Keratinocyte (primary cell): ENCODE measurements at regions not wholly inside any gene's neighbourhood (a gene's known extent, or its start where the extent isn't known, plus 50 kb on each side); places are given as distances from the start of the nearest gene placed in this dataset.

Experiments
- DNase-seq: peaks from one replicate; pipeline ENCODE4 v3.0.0-alpha.2; 2011; ENCODE audit warnings: low read depth, missing footprints, low spot score
- FAIRE-seq: peaks from 2 replicates; lab custom pipeline; 2011; peaks lifted over from hg19 to GRCh38; lab: Jason Lieb, UNC
- H2AFZ ChIP-seq: 2 replicates; pipeline ENCODE4 v1.6.0; 2012; ENCODE audit warnings: low read length, control low read depth, inconsistent platforms; ENCODE audit not compliant: control insufficient read depth
- H3K27ac ChIP-seq: 2 replicates; pipeline ENCODE4 v1.5.1; 2011; ENCODE audit warnings: low read length; ENCODE audit not compliant: control insufficient read depth, insufficient read depth
- H3K27me3 ChIP-seq: 3 replicates; pipeline ENCODE4 v1.6.0; 2011; ENCODE audit warnings: low read length; ENCODE audit not compliant: control insufficient read depth, insufficient read depth; ENCODE audit errors: extremely low read depth
- H3K36me3 ChIP-seq, 2 experiments: 2 replicates in 1 of 2; 3 replicates in 1 of 2; pipeline ENCODE4 v1.5.1; 2011; ENCODE audit warnings: low read length in 2 of 2, mild to moderate bottlenecking in 1 of 2; ENCODE audit not compliant: control insufficient read depth in 2 of 2, insufficient read depth in 2 of 2; ENCODE audit errors: extremely low read depth in 1 of 2
- H3K4me1 ChIP-seq: 3 replicates; pipeline ENCODE4 v1.5.1; 2011; ENCODE audit warnings: low read length; ENCODE audit not compliant: control insufficient read depth, insufficient read depth; ENCODE audit errors: extremely low read depth
- H3K4me2 ChIP-seq: 3 replicates; pipeline ENCODE4 v1.6.0; 2011; ENCODE audit warnings: low read depth, low read length; ENCODE audit not compliant: control insufficient read depth, insufficient read depth; ENCODE audit errors: extremely low read depth
- H3K4me3 ChIP-seq, 3 experiments: fragments of 200-600 bp in 1 of 3; sonication (generic) in 1 of 3; 2 replicates in 2 of 3; 3 replicates in 1 of 3; pipeline ENCODE4 v1.5.1; 2011 to 2016; ENCODE audit warnings: low read length in 3 of 3, mild to moderate bottlenecking in 3 of 3, control low read depth in 2 of 3, inconsistent platforms in 1 of 3, low read depth in 1 of 3, mixed read lengths in 1 of 3, mixed run types in 1 of 3, moderate library complexity in 1 of 3; ENCODE audit not compliant: control insufficient read depth in 2 of 3, insufficient read depth in 2 of 3; ENCODE audit errors: extremely low read depth in 1 of 3
- H3K79me2 ChIP-seq: 2 replicates; pipeline ENCODE4 v1.6.0; 2012; ENCODE audit warnings: low read length; ENCODE audit not compliant: control insufficient read depth, insufficient read depth
- H3K9ac ChIP-seq: 3 replicates; pipeline ENCODE4 v1.6.0; 2011; ENCODE audit warnings: low read length; ENCODE audit not compliant: control insufficient read depth, insufficient read depth; ENCODE audit errors: extremely low read depth
- H3K9me1 ChIP-seq: 3 replicates; pipeline ENCODE4 v1.6.0; 2011; ENCODE audit warnings: low read length; ENCODE audit not compliant: control insufficient read depth, insufficient read depth; ENCODE audit errors: extremely low read depth
- H3K9me3 ChIP-seq: 2 replicates; pipeline ENCODE4 v1.5.1; 2012; ENCODE audit warnings: low read depth, low read length; ENCODE audit not compliant: control insufficient read depth
- H4K20me1 ChIP-seq: 3 replicates; pipeline ENCODE4 v1.6.0; 2011; ENCODE audit warnings: low read length; ENCODE audit not compliant: control insufficient read depth, insufficient read depth; ENCODE audit errors: extremely low read depth
- EZH2 ChIP-seq: IDR thresholded peaks from one replicate; pipeline ENCODE4 v1.6.1; 2012; ENCODE audit warnings: inconsistent platforms, mild to moderate bottlenecking, low read length, moderate library complexity
- dilution Hi-C: fragments of 300-500 bp; cut with MboI; formaldehyde crosslinking; loops from one replicate; pipeline ENCODE4 v1.7.0; 2020; ENCODE audit warnings: low sequenced_read_pairs; ENCODE audit not compliant: extremely low pct_ligation_motif_present
- TF ChIP-seq, protein P1 (sequence below), 3 experiments: IDR thresholded peaks in 1 of 3; conservative IDR thresholded peaks in 1 of 3; optimal IDR thresholded peaks in 1 of 3; 2 replicates in 2 of 3; 3 replicates in 1 of 3; pipeline versions ENCODE3 to v1.5.1; 2011; ENCODE audit warnings: low read length in 3 of 3, mild to moderate bottlenecking in 3 of 3, moderate library complexity in 2 of 3, control low read depth in 1 of 3, inconsistent platforms in 1 of 3; ENCODE audit not compliant: insufficient read depth in 2 of 3; ENCODE audit errors: extremely low read depth in 1 of 3

DNA sequence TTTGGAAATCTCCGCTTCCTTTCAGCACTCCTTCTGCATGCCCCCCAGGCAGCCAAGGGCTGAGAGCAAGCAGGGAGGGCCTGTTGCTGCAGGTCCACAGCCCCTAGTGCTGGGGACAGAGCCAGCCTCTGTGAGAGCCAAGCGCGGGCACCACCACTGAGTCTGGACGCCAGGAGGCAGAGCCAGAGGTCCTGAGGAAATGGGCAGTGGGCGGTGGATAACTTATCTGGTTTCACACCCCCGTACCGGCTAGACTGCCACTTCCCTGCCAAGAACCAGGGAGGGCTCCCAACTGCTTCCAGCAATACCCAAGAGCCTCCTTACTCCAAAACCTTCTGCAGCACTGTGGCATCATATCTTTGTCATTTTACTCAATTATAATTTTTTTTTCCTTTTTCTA, 141.6 kb upstream of the IGF1R start:
- dilution Hi-C loops: no loop called here
- Histone ChIP-seq H3K9me3 (no peaks in the 10 kb centered on the region), H3K4me1 (no peaks in the 10 kb centered on the region), H3K79me2 (no peaks in the 10 kb centered on the region), H3K36me3 (no peaks in the 10 kb centered on the region), H2AFZ (no peak overlapping the region), H3K9ac (no peak overlapping the region), H3K27ac (no peak overlapping the region), H3K4me3 (no peak overlapping the region), H3K4me2 (no peak overlapping the region), H3K27me3 (peaks cover 25% of the 10 kb centered on the region), H4K20me1 (no peaks in the 10 kb centered on the region), H3K9me1 (no peaks in the 10 kb centered on the region)
- no peak for FAIRE-seq
- no peak for TF ChIP-seq EZH2
- TF ChIP-seq, protein P1, sequence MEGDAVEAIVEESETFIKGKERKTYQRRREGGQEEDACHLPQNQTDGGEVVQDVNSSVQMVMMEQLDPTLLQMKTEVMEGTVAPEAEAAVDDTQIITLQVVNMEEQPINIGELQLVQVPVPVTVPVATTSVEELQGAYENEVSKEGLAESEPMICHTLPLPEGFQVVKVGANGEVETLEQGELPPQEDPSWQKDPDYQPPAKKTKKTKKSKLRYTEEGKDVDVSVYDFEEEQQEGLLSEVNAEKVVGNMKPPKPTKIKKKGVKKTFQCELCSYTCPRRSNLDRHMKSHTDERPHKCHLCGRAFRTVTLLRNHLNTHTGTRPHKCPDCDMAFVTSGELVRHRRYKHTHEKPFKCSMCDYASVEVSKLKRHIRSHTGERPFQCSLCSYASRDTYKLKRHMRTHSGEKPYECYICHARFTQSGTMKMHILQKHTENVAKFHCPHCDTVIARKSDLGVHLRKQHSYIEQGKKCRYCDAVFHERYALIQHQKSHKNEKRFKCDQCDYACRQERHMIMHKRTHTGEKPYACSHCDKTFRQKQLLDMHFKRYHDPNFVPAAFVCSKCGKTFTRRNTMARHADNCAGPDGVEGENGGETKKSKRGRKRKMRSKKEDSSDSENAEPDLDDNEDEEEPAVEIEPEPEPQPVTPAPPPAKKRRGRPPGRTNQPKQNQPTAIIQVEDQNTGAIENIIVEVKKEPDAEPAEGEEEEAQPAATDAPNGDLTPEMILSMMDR (optimal IDR thresholded peaks at IDR 0.05 in 1 of 3, IDR thresholded peaks at IDR 0.05 in 1 of 3, conservative IDR thresholded peaks at IDR 0.05 in 1 of 3; ENCODE audit: extremely low read depth in 1 of 3, insufficient read depth in 2 of 3, low read length in 3 of 3): no peak
- no peak for DNase-seq

DNA sequence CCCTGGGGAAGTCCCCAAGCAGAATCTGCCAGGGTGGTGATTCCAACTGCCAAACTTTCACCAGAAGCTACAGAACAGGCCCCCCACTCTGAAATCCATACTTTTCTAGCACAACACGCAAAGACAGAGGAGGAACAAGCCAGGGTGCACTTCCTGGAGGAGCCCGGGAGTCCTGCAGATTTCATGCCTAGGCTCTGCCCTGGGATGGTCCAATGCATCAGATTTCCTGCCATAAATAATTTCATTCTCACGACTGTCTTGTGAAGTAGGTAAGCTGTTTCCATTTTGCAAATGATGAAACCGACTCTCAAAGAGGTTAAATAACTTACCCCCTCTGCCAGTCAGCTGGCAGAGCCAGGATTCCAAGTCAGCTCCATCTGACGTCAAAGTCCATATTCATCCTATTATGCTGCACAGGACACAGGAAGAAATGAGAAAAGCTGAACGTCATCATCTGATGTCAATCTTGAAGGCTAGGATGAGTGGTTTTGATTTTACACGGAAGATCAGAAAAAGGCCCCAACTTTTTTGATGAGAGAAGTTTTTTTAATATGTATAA, 134.8 kb upstream of the IGF1R start:
- H3K4me3 ChIP-seq: no peak overlapping the region
- dilution Hi-C loops: no loop called here

More for the DNA sequence above, 134.8 kb upstream of the IGF1R start:
- DNase-seq (no peak), FAIRE-seq (no peak)
- no peak for TF ChIP-seq EZH2
- TF ChIP-seq, protein P1 (optimal IDR thresholded peaks at IDR 0.05 in 1 of 3, IDR thresholded peaks at IDR 0.05 in 1 of 3, conservative IDR thresholded peaks at IDR 0.05 in 1 of 3; ENCODE audit: extremely low read depth in 1 of 3, insufficient read depth in 2 of 3, low read length in 3 of 3): no peak
- H3K79me2 ChIP-seq: no peaks in the 10 kb centered on the region
- H3K4me2 ChIP-seq: no peak overlapping the region
- H3K9ac ChIP-seq: no peak overlapping the region
- no peaks in the 10 kb centered on the region for H3K9me3 ChIP-seq
- H3K27me3 ChIP-seq: no peaks in the 10 kb centered on the region
- H2AFZ ChIP-seq: no peak overlapping the region
- no peak overlapping the region for H3K27ac ChIP-seq
- no peaks in the 10 kb centered on the region for H3K4me1 ChIP-seq
- H3K36me3 ChIP-seq: no peaks in the 10 kb centered on the region
- no peaks in the 10 kb centered on the region for H3K9me1 ChIP-seq
- no peaks in the 10 kb centered on the region for H4K20me1 ChIP-seq
